Activated naive CD8-positive, alpha-beta T cell treated with anti-CD3 and anti-CD28 coated beads, Interleukin-2, amount 10 ng/mL, durations not matched to agents 7 days and 5 days (primary cell): ENCODE measurements at regions not wholly inside any gene's neighbourhood (a gene's known extent, or its start where the extent isn't known, plus 50 kb on each side); places are given as distances from the start of the nearest gene placed in this dataset.

Source experiments
- ATAC-seq: fragments of 150-1000 bp; cut with Tn5 transposase; one replicate; pipeline ENCODE4 v1.10.0; 2021; ENCODE audit warnings: low read depth, moderate library complexity
- POLR2A ChIA-PET: fragments of 350-600 bp; sonication (Branson Sonifier 250); formaldehyde crosslinking; loops from one replicate; lab custom pipeline; 2021; ENCODE audit warnings: antibody characterized with exemption; lab: Charles Lee
- DNase-seq: peaks from one replicate; pipeline ENCODE4 v3.0.0; 2021
- H3K27ac Mint-ChIP-seq: one replicate; pipeline ENCODE4 v1.8.0; 2022; ENCODE audit warnings: mild to moderate bottlenecking, mixed read lengths
- H3K27me3 Mint-ChIP-seq: one replicate; pipeline ENCODE4 v1.8.0; 2022; ENCODE audit warnings: mild to moderate bottlenecking, moderate library complexity, mixed read lengths
- H3K36me3 Mint-ChIP-seq: one replicate; pipeline ENCODE4 v1.8.0; 2021; ENCODE audit warnings: mild to moderate bottlenecking, mixed read lengths
- H3K4me1 Mint-ChIP-seq: one replicate; pipeline ENCODE4 v1.8.0; 2021; ENCODE audit warnings: mixed read lengths
- H3K4me3 Mint-ChIP-seq: one replicate; pipeline ENCODE4 v1.8.0; 2022; ENCODE audit warnings: mild to moderate bottlenecking, moderate library complexity, mixed read lengths
- H3K9me3 Mint-ChIP-seq: one replicate; pipeline ENCODE4 v1.8.0; 2021; ENCODE audit warnings: mixed read lengths

- Mint-ChIP-seq H3K36me3 (no peaks in the 10 kb centered on the region), H3K9me3 (no peaks in the 10 kb centered on the region), H3K27me3 (peaks cover 3% of the 10 kb centered on the region), H3K4me3 (no peak overlapping the region), H3K27ac (no peak overlapping the region), H3K4me1 (no peaks in the 10 kb centered on the region)
- POLR2A ChIA-PET: no interaction called here
- ATAC-seq (no peak), DNase-seq (no peak)
Observed at GRCh38 chr18:24761765-24762164, 301.3 kb downstream of the HRH4 start.

GRCh38 chr18:24762511-24762910 is 302.1 kb downstream of the HRH4 start:
- no peaks in the 10 kb centered on the region for H3K4me1 Mint-ChIP-seq
- POLR2A ChIA-PET: no interaction called here
- no peaks in the 10 kb centered on the region for H3K36me3 Mint-ChIP-seq
- no peak for DNase-seq
- H3K27ac Mint-ChIP-seq: no peak overlapping the region
- no peak overlapping the region for H3K4me3 Mint-ChIP-seq
- no peaks in the 10 kb centered on the region for H3K9me3 Mint-ChIP-seq
- H3K27me3 Mint-ChIP-seq: peaks cover 3% of the 10 kb centered on the region
- ATAC-seq: no peak

GRCh38 chr18:24763765-24764513 is 303.5 kb downstream of the HRH4 start:
- H3K4me3 Mint-ChIP-seq: no peak overlapping the region
- no peaks in the 10 kb centered on the region for H3K4me1 Mint-ChIP-seq
- POLR2A ChIA-PET: no interaction called here
- no peaks in the 10 kb centered on the region for H3K9me3 Mint-ChIP-seq
- ATAC-seq (no peak), DNase-seq (no peak)
- no peak overlapping the region for H3K27ac Mint-ChIP-seq
- H3K27me3 Mint-ChIP-seq: peaks cover 2% of the 10 kb centered on the region
- no peaks in the 10 kb centered on the region for H3K36me3 Mint-ChIP-seq

- POLR2A ChIA-PET: no interaction called here
- ATAC-seq (no peak), DNase-seq (no peak)
- Mint-ChIP-seq H3K9me3 (no peaks in the 10 kb centered on the region), H3K27ac (no peak overlapping the region), H3K36me3 (no peaks in the 10 kb centered on the region), H3K4me3 (no peak overlapping the region), H3K27me3 (no peaks in the 10 kb centered on the region), H3K4me1 (no peaks in the 10 kb centered on the region)
Observed at GRCh38 chr18:24764766-24765165, 304.3 kb downstream of the HRH4 start.

GRCh38 chr18:24766376-24766775 is 305.9 kb downstream of the HRH4 start:
- H3K36me3 Mint-ChIP-seq: no peaks in the 10 kb centered on the region
- H3K9me3 Mint-ChIP-seq: peaks cover 2% of the 10 kb centered on the region
- POLR2A ChIA-PET: no interaction called here
- ATAC-seq (no peak), DNase-seq (no peak)
- H3K27me3 Mint-ChIP-seq: no peaks in the 10 kb centered on the region
- H3K27ac Mint-ChIP-seq: no peak overlapping the region
- no peaks in the 10 kb centered on the region for H3K4me1 Mint-ChIP-seq
- H3K4me3 Mint-ChIP-seq: no peak overlapping the region

- Mint-ChIP-seq H3K27ac (no peak overlapping the region), H3K9me3 (peaks cover 2% of the 10 kb centered on the region), H3K36me3 (no peaks in the 10 kb centered on the region), H3K27me3 (no peaks in the 10 kb centered on the region), H3K4me1 (no peaks in the 10 kb centered on the region), H3K4me3 (no peak overlapping the region)
- POLR2A ChIA-PET: no interaction called here
- DNase-seq (no peak), ATAC-seq (no peak)
Observed at GRCh38 chr18:24770311-24771024, 310.0 kb downstream of the HRH4 start.

GRCh38 chr18:24771300-24771699 is 310.9 kb downstream of the HRH4 start:
- H3K4me1 Mint-ChIP-seq: no peaks in the 10 kb centered on the region

GRCh38 chr18:24773101-24773500 is 312.7 kb downstream of the HRH4 start:
- Mint-ChIP-seq H3K36me3 (no peaks in the 10 kb centered on the region), H3K27me3 (no peaks in the 10 kb centered on the region), H3K4me3 (no peak overlapping the region), H3K27ac (no peak overlapping the region), H3K9me3 (peaks cover 2% of the 10 kb centered on the region), H3K4me1 (no peaks in the 10 kb centered on the region)
- DNase-seq: no peak
- POLR2A ChIA-PET: no interaction called here
- no peak for ATAC-seq

More at GRCh38 chr18:24771300-24771699, 310.9 kb downstream of the HRH4 start:
- ATAC-seq: no peak
- no peaks in the 10 kb centered on the region for H3K36me3 Mint-ChIP-seq
- no peak overlapping the region for H3K4me3 Mint-ChIP-seq
- DNase-seq: no peak
- no peaks in the 10 kb centered on the region for H3K27me3 Mint-ChIP-seq
- H3K27ac Mint-ChIP-seq: no peak overlapping the region
- H3K9me3 Mint-ChIP-seq: peaks cover 2% of the 10 kb centered on the region
- POLR2A ChIA-PET: no interaction called here

- DNase-seq (no peak), ATAC-seq (no peak)
- no peak overlapping the region for H3K4me3 Mint-ChIP-seq
- no peaks in the 10 kb centered on the region for H3K36me3 Mint-ChIP-seq
- no peaks in the 10 kb centered on the region for H3K4me1 Mint-ChIP-seq
- H3K27me3 Mint-ChIP-seq: no peaks in the 10 kb centered on the region
- POLR2A ChIA-PET: no interaction called here
- H3K27ac Mint-ChIP-seq: no peak overlapping the region
- no peaks in the 10 kb centered on the region for H3K9me3 Mint-ChIP-seq
Observed at GRCh38 chr18:24776019-24776418, 315.6 kb downstream of the HRH4 start.

GRCh38 chr18:24778810-24779418 is 318.5 kb downstream of the HRH4 start:
- Mint-ChIP-seq H3K9me3 (no peaks in the 10 kb centered on the region), H3K4me1 (no peaks in the 10 kb centered on the region), H3K36me3 (no peaks in the 10 kb centered on the region), H3K27ac (no peak overlapping the region), H3K27me3 (no peaks in the 10 kb centered on the region), H3K4me3 (no peak overlapping the region)
- ATAC-seq (no peak), DNase-seq (no peak)
- POLR2A ChIA-PET: no interaction called here

GRCh38 chr18:24782566-24782965 is 322.1 kb downstream of the HRH4 start:
- Mint-ChIP-seq H3K36me3 (no peaks in the 10 kb centered on the region), H3K27me3 (no peaks in the 10 kb centered on the region), H3K4me1 (no peaks in the 10 kb centered on the region), H3K27ac (no peak overlapping the region), H3K9me3 (no peaks in the 10 kb centered on the region), H3K4me3 (no peak overlapping the region)
- POLR2A ChIA-PET: no interaction called here
- ATAC-seq: no peak
- DNase-seq: no peak

- Mint-ChIP-seq H3K9me3 (peaks cover under 1% of the 10 kb centered on the region), H3K27me3 (no peaks in the 10 kb centered on the region), H3K4me3 (no peak overlapping the region), H3K27ac (no peak overlapping the region), H3K4me1 (no peaks in the 10 kb centered on the region), H3K36me3 (no peaks in the 10 kb centered on the region)
- DNase-seq: no peak
- no peak for ATAC-seq
- POLR2A ChIA-PET: no interaction called here
Observed at GRCh38 chr18:24785019-24785418, 324.6 kb downstream of the HRH4 start.

- H3K27me3 Mint-ChIP-seq: no peaks in the 10 kb centered on the region
- H3K4me3 Mint-ChIP-seq: no peak overlapping the region
- no peaks in the 10 kb centered on the region for H3K36me3 Mint-ChIP-seq
- POLR2A ChIA-PET: no interaction called here
- no peak overlapping the region for H3K27ac Mint-ChIP-seq
- DNase-seq (no peak), ATAC-seq (no peak)
- no peaks in the 10 kb centered on the region for H3K4me1 Mint-ChIP-seq
- peaks cover 2% of the 10 kb centered on the region for H3K9me3 Mint-ChIP-seq
Observed at GRCh38 chr18:24786027-24786426, 325.6 kb downstream of the HRH4 start.

GRCh38 chr18:24790347-24790746 is 329.9 kb downstream of the HRH4 start:
- no peaks in the 10 kb centered on the region for H3K36me3 Mint-ChIP-seq

More at GRCh38 chr18:24790347-24790746, 329.9 kb downstream of the HRH4 start:
- Mint-ChIP-seq H3K9me3 (peaks cover 2% of the 10 kb centered on the region), H3K4me3 (no peak overlapping the region), H3K27ac (no peak overlapping the region), H3K4me1 (no peaks in the 10 kb centered on the region), H3K27me3 (peaks cover 3% of the 10 kb centered on the region)
- POLR2A ChIA-PET: no interaction called here
- ATAC-seq (no peak), DNase-seq (no peak)
